B cell (primary cell): ENCODE measurements at regions not wholly inside any gene's neighbourhood (a gene's known extent, or its start where the extent isn't known, plus 50 kb on each side); places are given as distances from the start of the nearest gene placed in this dataset.

ENCODE experiments used
- CTCF ChIP-seq: fragments of 200-600 bp; IDR thresholded peaks from one replicate; pipeline ENCODE4 v1.8.0; 2022; ENCODE audit warnings: antibody characterized with exemption, mild to moderate bottlenecking
- EZH2 ChIP-seq: IDR thresholded peaks from 2 replicates; pipeline ENCODE4 v1.6.1; 2012; ENCODE audit warnings: borderline replicate concordance, low read depth, mild to moderate bottlenecking, moderate library complexity, low read length; ENCODE audit not compliant: insufficient read depth, poor library complexity, severe bottlenecking

GRCh38 chr1:221855156-221855555 lies 113.3 kb upstream of the DUSP10 start:
- TF ChIP-seq CTCF: no peak
- TF ChIP-seq EZH2: no peak
